ENCODE measurements at regions not wholly inside any gene's neighbourhood (a gene's known extent, or its start where the extent isn't known, plus 50 kb on each side); places are given as distances from the start of the nearest gene placed in this dataset.

DNA sequence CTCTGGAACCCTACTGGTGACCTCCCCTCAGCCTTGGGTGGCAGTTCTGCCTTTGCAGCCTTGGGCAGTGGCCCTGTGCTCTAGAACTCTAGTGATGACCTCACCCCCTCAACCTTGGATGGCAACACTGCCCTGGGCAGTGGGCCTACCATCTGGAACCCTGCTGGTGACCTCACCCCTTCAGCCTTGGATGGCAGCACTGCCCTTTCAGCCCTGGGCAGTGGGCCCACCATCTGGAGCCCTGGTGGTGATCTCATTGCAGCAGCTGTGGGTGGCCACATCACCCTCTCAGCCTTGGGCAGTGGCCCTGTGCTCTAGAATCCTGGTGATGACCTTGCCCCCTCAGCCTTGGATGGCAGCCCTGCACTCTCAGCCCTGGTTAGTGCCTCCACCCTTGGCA lies 129.3 kb downstream of the RBMX2 start:
- TF ChIP-seq, protein P1, sequence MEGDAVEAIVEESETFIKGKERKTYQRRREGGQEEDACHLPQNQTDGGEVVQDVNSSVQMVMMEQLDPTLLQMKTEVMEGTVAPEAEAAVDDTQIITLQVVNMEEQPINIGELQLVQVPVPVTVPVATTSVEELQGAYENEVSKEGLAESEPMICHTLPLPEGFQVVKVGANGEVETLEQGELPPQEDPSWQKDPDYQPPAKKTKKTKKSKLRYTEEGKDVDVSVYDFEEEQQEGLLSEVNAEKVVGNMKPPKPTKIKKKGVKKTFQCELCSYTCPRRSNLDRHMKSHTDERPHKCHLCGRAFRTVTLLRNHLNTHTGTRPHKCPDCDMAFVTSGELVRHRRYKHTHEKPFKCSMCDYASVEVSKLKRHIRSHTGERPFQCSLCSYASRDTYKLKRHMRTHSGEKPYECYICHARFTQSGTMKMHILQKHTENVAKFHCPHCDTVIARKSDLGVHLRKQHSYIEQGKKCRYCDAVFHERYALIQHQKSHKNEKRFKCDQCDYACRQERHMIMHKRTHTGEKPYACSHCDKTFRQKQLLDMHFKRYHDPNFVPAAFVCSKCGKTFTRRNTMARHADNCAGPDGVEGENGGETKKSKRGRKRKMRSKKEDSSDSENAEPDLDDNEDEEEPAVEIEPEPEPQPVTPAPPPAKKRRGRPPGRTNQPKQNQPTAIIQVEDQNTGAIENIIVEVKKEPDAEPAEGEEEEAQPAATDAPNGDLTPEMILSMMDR (IDR thresholded peaks at IDR 0.05 in 2 of 3, conservative IDR thresholded peaks at IDR 0.05 in 1 of 3; ENCODE audit: borderline replicate concordance in 1 of 3, insufficient read depth in 1 of 3, low read depth in 2 of 3, low read length in 2 of 3): no peak
- TF ChIP-seq POLR2AphosphoS5 (IDR thresholded peaks at IDR 0.05; ENCODE audit: low read depth, low read length) (no peak), POLR2A (IDR thresholded peaks at IDR 0.05; ENCODE audit: borderline replicate concordance, extremely low read depth, insufficient read depth, insufficient read length) (no peak)
- TF ChIP-seq, protein P2, sequence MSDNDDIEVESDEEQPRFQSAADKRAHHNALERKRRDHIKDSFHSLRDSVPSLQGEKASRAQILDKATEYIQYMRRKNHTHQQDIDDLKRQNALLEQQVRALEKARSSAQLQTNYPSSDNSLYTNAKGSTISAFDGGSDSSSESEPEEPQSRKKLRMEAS (IDR thresholded peaks at IDR 0.05): no peak
